ENCODE measurements at regions not wholly inside any gene's neighbourhood (a gene's known extent, or its start where the extent isn't known, plus 50 kb on each side); places are given as distances from the start of the nearest gene placed in this dataset.
A peak's percentile ranks its signal among the peaks of the same experiment; 100 is the strongest.

GRCh38 chr5:67515020-67515689 is 318.6 kb upstream of the CD180 start:
- no peak for DNase-seq (ENCODE audit: low read depth)

DNA sequence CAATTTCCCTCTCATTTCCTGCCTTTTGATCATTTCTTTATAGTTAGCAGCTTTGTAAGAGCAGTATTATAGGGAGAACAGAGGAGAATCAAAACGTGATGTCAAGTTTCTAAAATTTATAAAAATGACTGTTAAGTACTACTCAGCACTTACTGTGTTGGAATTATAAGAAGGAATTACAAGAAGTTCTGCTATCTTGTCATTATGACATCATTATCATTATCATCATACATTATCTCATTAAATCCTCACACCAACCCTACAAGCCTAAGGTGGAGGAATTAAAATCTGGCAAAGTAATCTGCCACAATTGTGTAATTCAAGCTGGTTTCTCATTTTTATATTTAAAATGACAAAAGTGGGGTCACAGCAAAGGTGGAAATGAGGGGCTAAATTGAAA is 316.2 kb upstream of the CD180 start:
- no peak for DNase-seq (ENCODE audit: low read depth)

- no peak for DNase-seq (ENCODE audit: low read depth)
Observed at GRCh38 chr5:67511911-67512310, 315.3 kb upstream of the CD180 start.

- peak; percentile 1 for DNase-seq (ENCODE audit: low read depth)
Observed at GRCh38 chr5:67510204-67510603, 313.6 kb upstream of the CD180 start.

- no peak for DNase-seq (ENCODE audit: low read depth)
Observed at GRCh38 chr5:67509402-67510186, 313.0 kb upstream of the CD180 start.

GRCh38 chr5:67506241-67506640 is 309.6 kb upstream of the CD180 start:
- DNase-seq (ENCODE audit: low read depth): no peak

DNA sequence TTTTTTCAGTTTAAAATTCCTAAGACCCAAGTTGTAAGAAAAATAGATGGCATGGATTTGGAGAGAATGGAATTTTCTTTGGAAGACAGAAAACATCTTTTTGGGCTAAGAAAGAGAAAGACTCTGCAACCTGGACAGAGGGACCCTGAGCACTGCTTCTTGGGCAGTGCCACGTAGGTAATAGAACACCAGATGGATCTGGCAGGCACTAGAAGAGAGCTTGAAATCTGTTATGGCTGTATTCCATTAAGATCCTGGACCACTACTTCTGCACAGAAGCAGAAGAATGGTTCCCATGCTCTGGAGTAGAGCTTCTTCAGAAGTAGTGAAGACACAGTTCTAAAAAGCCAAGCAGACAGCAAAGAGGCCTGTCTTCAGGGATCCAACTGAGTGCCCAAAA is 306.4 kb upstream of the CD180 start:
- no peak for DNase-seq (ENCODE audit: low read depth)

- no peak for DNase-seq (ENCODE audit: low read depth)
Observed at GRCh38 chr5:67496051-67496450, 299.5 kb upstream of the CD180 start.

DNA sequence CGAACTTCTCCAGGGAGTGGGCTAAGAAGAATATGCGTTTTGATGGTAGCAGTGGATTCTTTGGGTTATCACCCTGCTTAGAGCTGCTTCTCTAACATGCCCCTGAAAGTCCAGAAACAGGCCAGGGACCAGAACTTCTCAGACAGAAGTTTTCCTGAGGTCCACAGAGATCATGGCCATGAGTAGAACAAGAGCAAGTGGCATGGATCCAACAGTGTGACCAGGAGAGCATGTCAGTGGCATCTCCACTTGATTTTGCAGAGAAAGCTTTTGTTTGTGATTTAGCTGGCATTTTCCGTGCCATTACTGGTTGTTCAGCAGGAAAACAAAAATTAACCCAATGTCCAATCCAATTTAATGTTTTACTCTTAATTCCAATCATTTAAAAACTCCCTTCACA is 298.5 kb upstream of the CD180 start:
- no peak for DNase-seq (ENCODE audit: low read depth)

DNA sequence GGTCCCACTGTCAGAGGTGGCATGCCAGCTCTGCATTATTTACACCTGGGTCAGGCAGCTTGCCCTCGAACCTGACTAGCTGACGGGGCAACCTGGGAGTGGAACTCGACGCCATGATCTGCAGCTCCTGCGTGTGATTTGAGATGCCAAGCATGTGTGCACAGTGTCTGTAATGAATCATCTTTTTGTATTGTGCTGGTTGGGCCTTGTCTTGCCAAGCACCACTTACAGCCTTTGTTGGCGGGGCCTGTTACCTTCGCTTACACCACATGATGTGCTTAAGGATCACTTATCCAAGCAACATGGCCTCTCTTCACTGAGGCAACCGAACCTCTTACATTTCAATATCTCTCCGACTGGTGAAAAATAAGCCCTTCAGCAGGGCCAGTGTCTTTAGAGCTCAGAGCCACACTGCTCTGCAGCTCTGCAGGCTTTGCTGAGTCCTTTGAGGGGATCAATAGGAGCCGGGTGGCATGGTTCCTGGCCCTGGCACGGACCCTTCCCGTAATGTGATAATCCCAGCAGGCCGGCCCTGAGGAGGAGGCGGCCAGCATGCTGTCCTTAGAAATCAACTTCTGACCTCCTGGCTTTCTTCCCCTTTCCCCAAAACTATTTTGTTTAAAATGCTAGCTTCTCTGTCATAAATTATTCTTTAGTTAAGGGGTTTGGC is 297.7 kb upstream of the CD180 start:
- DNase-seq (ENCODE audit: low read depth): no peak

DNA sequence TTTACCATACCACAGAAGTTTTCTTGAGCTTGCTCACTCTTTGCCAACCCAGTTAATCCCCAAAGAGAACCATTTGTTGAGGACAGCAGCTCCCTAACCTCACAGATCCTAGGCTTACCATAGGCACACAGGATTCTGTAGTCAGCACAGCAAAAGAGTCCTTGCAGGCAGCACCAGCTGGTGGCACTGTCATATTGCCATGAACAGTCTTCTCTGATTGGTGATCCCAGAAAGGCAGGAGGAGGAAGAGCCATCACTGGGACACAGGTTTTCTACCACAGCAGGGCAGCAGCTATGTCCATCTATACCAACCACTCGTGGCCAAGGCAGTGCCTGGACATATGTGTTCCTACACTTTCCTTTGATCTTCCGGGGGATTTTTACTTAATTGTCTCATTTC is 297.1 kb upstream of the CD180 start:
- no peak for DNase-seq (ENCODE audit: low read depth)

GRCh38 chr5:67490543-67491321 is 294.1 kb upstream of the CD180 start:
- DNase-seq (ENCODE audit: low read depth): no peak

- no peak for DNase-seq (ENCODE audit: low read depth)
Observed at GRCh38 chr5:67488885-67489284, 292.3 kb upstream of the CD180 start.

GRCh38 chr5:67487862-67488261 is 291.3 kb upstream of the CD180 start:
- no peak for DNase-seq (ENCODE audit: low read depth)

DNA sequence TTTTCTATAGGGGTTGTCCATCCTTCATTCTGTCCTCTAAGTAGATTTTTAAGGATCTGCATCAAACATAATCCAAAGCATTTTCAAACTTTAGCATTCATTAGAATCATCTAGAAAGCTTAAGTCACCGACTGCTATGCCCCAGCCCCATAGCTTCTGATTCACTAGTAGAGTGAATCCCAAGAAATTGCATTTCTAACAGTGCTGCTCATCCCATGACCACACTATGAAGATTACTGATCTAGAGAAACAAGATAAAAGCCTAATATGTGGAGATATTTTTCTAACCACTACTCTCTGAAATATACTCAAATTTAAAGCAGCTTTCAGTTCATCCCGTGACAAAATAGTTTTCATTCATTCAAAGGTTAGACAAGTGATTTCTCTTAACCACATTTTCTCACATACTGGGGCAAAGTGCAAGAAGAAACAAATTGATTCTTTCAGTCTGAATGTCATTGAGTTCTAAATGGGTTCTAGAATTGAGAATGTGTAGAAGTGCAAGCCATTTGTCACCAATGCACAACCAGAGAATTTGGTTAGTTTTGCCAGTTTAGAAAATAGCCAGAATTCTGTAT is 286.9 kb upstream of the CD180 start:
- no peak for DNase-seq (ENCODE audit: low read depth)

- DNase-seq (ENCODE audit: low read depth): no peak
Observed at GRCh38 chr5:67481362-67481761, 284.8 kb upstream of the CD180 start.

GRCh38 chr5:67478337-67478736 is 281.7 kb upstream of the CD180 start:
- DNase-seq (ENCODE audit: low read depth): no peak

GRCh38 chr5:67476995-67477394 is 280.4 kb upstream of the CD180 start:
- DNase-seq (ENCODE audit: low read depth): no peak

GRCh38 chr5:67476531-67476930 is 279.9 kb upstream of the CD180 start:
- DNase-seq (ENCODE audit: low read depth): no peak

DNA sequence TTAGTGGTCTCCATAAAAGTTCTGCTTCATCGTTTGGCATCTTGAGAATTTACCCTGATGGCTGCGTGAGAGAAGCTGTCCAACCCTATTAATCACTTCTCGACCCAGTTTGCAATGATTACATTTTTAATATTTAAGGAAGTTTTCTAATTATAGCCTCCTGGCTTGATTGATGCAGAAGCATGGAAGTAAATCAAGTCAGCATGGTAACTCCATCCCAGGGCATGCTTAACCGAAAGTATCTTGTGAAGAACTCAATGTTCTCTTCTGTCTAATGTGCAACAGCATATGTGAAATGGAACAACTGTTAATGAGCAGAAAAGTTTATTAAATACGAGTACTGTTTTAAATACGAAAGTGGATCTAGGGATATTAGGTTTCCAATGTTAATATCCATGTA is 278.9 kb upstream of the CD180 start:
- no peak for DNase-seq (ENCODE audit: low read depth)

GRCh38 chr5:67474597-67475238 is 278.1 kb upstream of the CD180 start:
- DNase-seq (ENCODE audit: low read depth): no peak

DNA sequence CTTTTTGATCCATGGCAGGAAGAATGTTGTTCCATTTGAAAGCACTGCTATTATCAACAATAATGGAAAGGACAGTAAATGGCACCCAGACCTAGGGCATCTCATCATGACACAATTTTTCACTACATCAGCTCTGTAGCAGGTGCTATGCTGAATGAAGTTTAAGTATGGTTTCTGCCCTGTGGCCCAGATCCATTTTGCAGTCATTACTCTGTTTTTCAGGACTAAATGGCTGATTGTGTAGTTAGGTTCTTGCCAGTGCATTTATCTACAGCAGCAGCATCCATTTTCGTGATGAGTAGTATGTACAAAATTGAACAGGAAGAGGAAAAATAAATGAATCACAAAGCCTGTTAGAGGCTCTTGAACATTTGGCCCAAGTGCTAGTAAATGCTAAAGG is 270.5 kb upstream of the CD180 start:
- DNase-seq (ENCODE audit: low read depth): no peak
